Activated CD4-positive, alpha-beta T cell treated with anti-CD3 and anti-CD28 coated beads for 36 hours (primary cell): ENCODE measurements at regions not wholly inside any gene's neighbourhood (a gene's known extent, or its start where the extent isn't known, plus 50 kb on each side); places are given as distances from the start of the nearest gene placed in this dataset.

Source experiments
- ATAC-seq: fragments of 200-7000 bp; cut with Tn5 transposase; one replicate; pipeline ENCODE4 v1.10.0; 2021; ENCODE audit warnings: mild to moderate bottlenecking, moderate library complexity
- CTCF ChIA-PET: fragments of 350-600 bp; sonication (Branson Sonifier 250); formaldehyde crosslinking; loops from one replicate; lab custom pipeline; 2021; ENCODE audit warnings: antibody characterized with exemption; lab: Charles Lee
- POLR2A ChIA-PET: fragments of 350-600 bp; sonication (Branson Sonifier 250); formaldehyde crosslinking; loops from one replicate; lab custom pipeline; 2021; ENCODE audit warnings: antibody characterized with exemption, inconsistent platforms; lab: Charles Lee
- DNase-seq: peaks from one replicate; pipeline ENCODE4 v3.0.0-alpha.2; 2020
- H3K27ac Mint-ChIP-seq: one replicate; pipeline ENCODE4 v1.8.0; 2021; ENCODE audit warnings: mixed read lengths
- H3K27me3 Mint-ChIP-seq: one replicate; pipeline ENCODE4 v1.8.0; 2021; ENCODE audit warnings: mixed read lengths
- H3K36me3 Mint-ChIP-seq: one replicate; pipeline ENCODE4 v1.8.0; 2021; ENCODE audit warnings: low read depth, mixed read lengths
- H3K4me1 Mint-ChIP-seq: one replicate; pipeline ENCODE4 v1.8.0; 2021; ENCODE audit warnings: mixed read lengths
- H3K4me3 Mint-ChIP-seq: one replicate; pipeline ENCODE4 v1.8.0; 2021; ENCODE audit warnings: mild to moderate bottlenecking, moderate library complexity, mixed read lengths
- H3K9me3 Mint-ChIP-seq: one replicate; pipeline ENCODE4 v1.8.0; 2021; ENCODE audit warnings: low read depth, mixed read lengths
- intact Hi-C, 2 experiments: fragments of 100-400 bp; cut with DNase I in 1 of 2; cut with micrococcal nuclease in 1 of 2; formaldehyde crosslinking; loops; one replicate each; pipeline versions ENCODE4 v1.14.2 to v1.15.1; 2022 to 2024; cut with DNase I, micrococcal nuclease

- no peaks in the 10 kb centered on the region for H3K9me3 Mint-ChIP-seq
- CTCF ChIA-PET = no interaction called here
Measured at GRCh38 chr6:167426651-167427050, 101.8 kb downstream of the TTLL2 start.

GRCh38 chr6:167428664-167429333 lies 103.9 kb downstream of the TTLL2 start:
- Mint-ChIP-seq H3K27ac (no peak overlapping the region), H3K4me1 (no peaks in the 10 kb centered on the region), H3K9me3 (no peaks in the 10 kb centered on the region), H3K27me3 (peaks cover 27% of the 10 kb centered on the region), H3K36me3 (no peaks in the 10 kb centered on the region), H3K4me3 (no peak overlapping the region)
- ChIA-PET POLR2A (no interaction called here), CTCF (no interaction called here)
- intact Hi-C loops = no loop called here
- peak; percentile 58 for ATAC-seq
- no peak for DNase-seq

More at GRCh38 chr6:167426651-167427050, 101.8 kb downstream of the TTLL2 start:
- Mint-ChIP-seq H3K27me3 (peaks cover 26% of the 10 kb centered on the region), H3K36me3 (no peaks in the 10 kb centered on the region), H3K4me3 (no peak overlapping the region), H3K4me1 (no peaks in the 10 kb centered on the region), H3K27ac (no peak overlapping the region)
- POLR2A ChIA-PET = interaction anchor here (0.6 kb wide), 1 partner anchor 65 kb away, joined by 3 read pairs; no protein-coding TSS in a partner anchor
- ATAC-seq = no peak
- no peak for DNase-seq
- intact Hi-C loops = no loop called here

- Mint-ChIP-seq H3K36me3 (no peaks in the 10 kb centered on the region), H3K9me3 (no peaks in the 10 kb centered on the region), H3K4me1 (no peaks in the 10 kb centered on the region), H3K4me3 (no peak overlapping the region), H3K27ac (no peak overlapping the region), H3K27me3 (peaks cover 27% of the 10 kb centered on the region)
- intact Hi-C loops = no loop called here
- CTCF ChIA-PET = no interaction called here
- DNase-seq (no peak), ATAC-seq (no peak)
- POLR2A ChIA-PET = no interaction called here
Measured at GRCh38 chr6:167429353-167429752, 104.5 kb downstream of the TTLL2 start.

- no peaks in the 10 kb centered on the region for H3K36me3 Mint-ChIP-seq
- ATAC-seq = no peak
- intact Hi-C loops = no loop called here
- no peak for DNase-seq
- no peaks in the 10 kb centered on the region for H3K9me3 Mint-ChIP-seq
- ChIA-PET POLR2A (no interaction called here), CTCF (no interaction called here)
- H3K27me3 Mint-ChIP-seq = peaks cover 10% of the 10 kb centered on the region
- H3K4me3 Mint-ChIP-seq = no peak overlapping the region
- no peak overlapping the region for H3K27ac Mint-ChIP-seq
- no peaks in the 10 kb centered on the region for H3K4me1 Mint-ChIP-seq
Measured at GRCh38 chr6:167435209-167435728, 110.4 kb downstream of the TTLL2 start.

GRCh38 chr6:167437888-167438484 lies 113.1 kb downstream of the TTLL2 start:
- no peak for ATAC-seq
- Mint-ChIP-seq H3K4me3 (no peak overlapping the region), H3K27me3 (peaks cover 4% of the 10 kb centered on the region), H3K27ac (no peak overlapping the region), H3K4me1 (no peaks in the 10 kb centered on the region), H3K36me3 (no peaks in the 10 kb centered on the region), H3K9me3 (no peaks in the 10 kb centered on the region)
- POLR2A ChIA-PET = no interaction called here
- CTCF ChIA-PET = no interaction called here
- intact Hi-C loops = no loop called here
- no peak for DNase-seq

GRCh38 chr6:167441715-167442206 lies 116.9 kb downstream of the TTLL2 start:
- H3K4me1 Mint-ChIP-seq = no peaks in the 10 kb centered on the region
- POLR2A ChIA-PET = no interaction called here
- no peaks in the 10 kb centered on the region for H3K9me3 Mint-ChIP-seq
- peaks cover 4% of the 10 kb centered on the region for H3K27me3 Mint-ChIP-seq
- CTCF ChIA-PET = no interaction called here
- no peak for ATAC-seq
- intact Hi-C loops = no loop called here
- H3K4me3 Mint-ChIP-seq = no peak overlapping the region
- DNase-seq = no peak
- no peaks in the 10 kb centered on the region for H3K36me3 Mint-ChIP-seq
- H3K27ac Mint-ChIP-seq = no peak overlapping the region

- peaks cover 2% of the 10 kb centered on the region for H3K27me3 Mint-ChIP-seq
- DNase-seq = no peak
- ChIA-PET CTCF (no interaction called here), POLR2A (no interaction called here)
- no peak overlapping the region for H3K4me3 Mint-ChIP-seq
- intact Hi-C loops = no loop called here
- no peak for ATAC-seq
- no peaks in the 10 kb centered on the region for H3K36me3 Mint-ChIP-seq
- no peak overlapping the region for H3K27ac Mint-ChIP-seq
- H3K9me3 Mint-ChIP-seq = no peaks in the 10 kb centered on the region
- no peaks in the 10 kb centered on the region for H3K4me1 Mint-ChIP-seq
Measured at GRCh38 chr6:167442245-167442644, 117.4 kb downstream of the TTLL2 start.

- ChIA-PET POLR2A (no interaction called here), CTCF (no interaction called here)
- no peak overlapping the region for H3K4me3 Mint-ChIP-seq
- peaks cover 2% of the 10 kb centered on the region for H3K27me3 Mint-ChIP-seq
- ATAC-seq (no peak), DNase-seq (no peak)
- H3K36me3 Mint-ChIP-seq = no peaks in the 10 kb centered on the region
- H3K9me3 Mint-ChIP-seq = no peaks in the 10 kb centered on the region
- H3K27ac Mint-ChIP-seq = no peak overlapping the region
- intact Hi-C loops = no loop called here
- H3K4me1 Mint-ChIP-seq = no peaks in the 10 kb centered on the region
Measured at GRCh38 chr6:167442796-167443680, 118.2 kb downstream of the TTLL2 start.

- intact Hi-C loops = no loop called here
- Mint-ChIP-seq H3K27ac (no peak overlapping the region), H3K4me1 (no peaks in the 10 kb centered on the region), H3K36me3 (no peaks in the 10 kb centered on the region), H3K4me3 (no peak overlapping the region), H3K9me3 (no peaks in the 10 kb centered on the region), H3K27me3 (no peaks in the 10 kb centered on the region)
- ChIA-PET CTCF (no interaction called here), POLR2A (no interaction called here)
- DNase-seq = no peak
- ATAC-seq = no peak
Measured at GRCh38 chr6:167444602-167445346, 119.9 kb downstream of the TTLL2 start.

- Mint-ChIP-seq H3K36me3 (no peaks in the 10 kb centered on the region), H3K4me3 (no peak overlapping the region), H3K9me3 (no peaks in the 10 kb centered on the region), H3K4me1 (no peaks in the 10 kb centered on the region), H3K27ac (no peak overlapping the region), H3K27me3 (no peaks in the 10 kb centered on the region)
- DNase-seq (no peak), ATAC-seq (no peak)
- intact Hi-C loops = no loop called here
- CTCF ChIA-PET = no interaction called here
- POLR2A ChIA-PET = no interaction called here
Measured at GRCh38 chr6:167445568-167445967, 120.7 kb downstream of the TTLL2 start.

- intact Hi-C loops = no loop called here
- Mint-ChIP-seq H3K36me3 (no peaks in the 10 kb centered on the region), H3K27me3 (no peaks in the 10 kb centered on the region), H3K9me3 (no peaks in the 10 kb centered on the region), H3K4me1 (no peaks in the 10 kb centered on the region), H3K4me3 (no peak overlapping the region), H3K27ac (no peak overlapping the region)
- no peak for ATAC-seq
- POLR2A ChIA-PET = no interaction called here
- DNase-seq = no peak
- CTCF ChIA-PET = no interaction called here
Measured at GRCh38 chr6:167446046-167446445, 121.2 kb downstream of the TTLL2 start.
